HL-60/S4 treated with phorbol 12-myristate 13-acetate at 8.2 ng/mL for 4 days and 3 days (cell line): ENCODE measurements at regions not wholly inside any gene's neighbourhood (a gene's known extent, or its start where the extent isn't known, plus 50 kb on each side); places are given as distances from the start of the nearest gene placed in this dataset.

Source experiments
- in situ Hi-C: fragments of 300-500 bp; cut with MboI; formaldehyde crosslinking; loops from 2 replicates; pipeline ENCODE4 v1.15.0; 2022; ENCODE audit warnings: low sequenced_read_pairs

- in situ Hi-C loops = no loop called here
Observed at GRCh38 chrX:65610481-65610880, 57.0 kb upstream of the MSN start.

GRCh38 chrX:65610040-65610439, 57.4 kb upstream of the MSN start:
- in situ Hi-C loops = no loop called here

GRCh38 chrX:65609237-65609636, 58.2 kb upstream of the MSN start:
- in situ Hi-C loops = no loop called here

GRCh38 chrX:65608026-65608425, 59.4 kb upstream of the MSN start:
- in situ Hi-C loops = no loop called here

- in situ Hi-C loops = no loop called here
Observed at GRCh38 chrX:65607070-65607742, 60.2 kb upstream of the MSN start.

- in situ Hi-C loops = no loop called here
Observed at GRCh38 chrX:65602221-65602560, 65.3 kb upstream of the MSN start.

GRCh38 chrX:65601530-65602220, 65.8 kb upstream of the MSN start:
- in situ Hi-C loops = no loop called here

- in situ Hi-C loops = no loop called here
Observed at GRCh38 chrX:65601126-65601525, 66.3 kb upstream of the MSN start.

- in situ Hi-C loops = no loop called here
Observed at GRCh38 chrX:65600106-65600505, 65.5 kb upstream of the LAS1L start.

GRCh38 chrX:65598559-65599147, 64.1 kb upstream of the LAS1L start:
- in situ Hi-C loops = loop anchor here (25.0 kb wide), 2 partner anchors 114 to 389 kb away; no protein-coding TSS in a partner anchor

- in situ Hi-C loops = loop anchor here (25.0 kb wide), 2 partner anchors 116 to 391 kb away; no protein-coding TSS in a partner anchor
Observed at GRCh38 chrX:65596270-65597034, 61.9 kb upstream of the LAS1L start.

GRCh38 chrX:65595460-65595876, 60.9 kb upstream of the LAS1L start:
- in situ Hi-C loops = loop anchor here (25.0 kb wide), 2 partner anchors 117 to 392 kb away; no protein-coding TSS in a partner anchor

GRCh38 chrX:65591206-65591605, 56.6 kb upstream of the LAS1L start:
- in situ Hi-C loops = loop anchor here (25.0 kb wide), 2 partner anchors 121 to 396 kb away; no protein-coding TSS in a partner anchor

- in situ Hi-C loops = loop anchor here (25.0 kb wide), 2 partner anchors 123 to 398 kb away; no protein-coding TSS in a partner anchor
Observed at GRCh38 chrX:65589304-65589703, 54.7 kb upstream of the LAS1L start.

GRCh38 chrX:65588795-65589194, 54.2 kb upstream of the LAS1L start:
- in situ Hi-C loops = loop anchor here (25.0 kb wide), 2 partner anchors 124 to 399 kb away; no protein-coding TSS in a partner anchor

- in situ Hi-C loops = loop anchor here (25.0 kb wide), 2 partner anchors 124 to 399 kb away; no protein-coding TSS in a partner anchor
Observed at GRCh38 chrX:65587616-65588526, 53.3 kb upstream of the LAS1L start.

GRCh38 chrX:65586491-65586890, 51.9 kb upstream of the LAS1L start:
- in situ Hi-C loops = loop anchor here (25.0 kb wide), 2 partner anchors 126 to 401 kb away; no protein-coding TSS in a partner anchor

- in situ Hi-C loops = loop anchor here (25.0 kb wide), 2 partner anchors 127 to 402 kb away; no protein-coding TSS in a partner anchor
Observed at GRCh38 chrX:65585226-65585625, 50.6 kb upstream of the LAS1L start.
